ENCODE measurements at regions not wholly inside any gene's neighbourhood (a gene's known extent, or its start where the extent isn't known, plus 50 kb on each side); places are given as distances from the start of the nearest gene placed in this dataset.

DNA sequence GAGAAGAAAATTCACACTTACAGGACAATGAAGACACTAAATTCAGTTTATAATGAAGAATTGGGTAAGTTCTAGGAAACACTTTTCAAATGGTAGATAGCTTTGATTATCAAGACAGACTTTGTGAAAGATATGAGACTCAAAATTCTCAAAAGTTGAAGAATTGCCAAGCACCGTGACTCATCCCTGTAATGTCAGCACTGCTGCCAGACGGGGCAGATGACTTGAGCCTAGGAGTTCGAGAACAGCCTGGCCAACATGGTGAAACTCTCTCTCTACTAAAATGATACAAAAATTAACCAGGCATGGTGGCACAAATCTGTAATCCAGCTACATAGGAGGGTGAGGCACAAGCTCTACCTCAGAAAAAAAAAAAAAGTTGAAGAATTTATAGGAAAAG is 1820.1 kb upstream of the LRRTM1 start:
- Mint-ChIP-seq H3K36me3 (no peaks in the 10 kb centered on the region), H3K27me3 (no peaks in the 10 kb centered on the region), H3K4me1 (ENCODE audit: unreplicated experiment) (peaks cover 13% of the 10 kb centered on the region), H3K27ac (no peak overlapping the region), H3K9me3 (peaks cover 10% of the 10 kb centered on the region), H3K4me3 (no peak overlapping the region)
- no peak for TF ChIP-seq CTCF (conservative IDR thresholded peaks at IDR 0.05)
- no peak for DNase-seq (ENCODE audit: extremely low spot score, unreplicated experiment)

DNA sequence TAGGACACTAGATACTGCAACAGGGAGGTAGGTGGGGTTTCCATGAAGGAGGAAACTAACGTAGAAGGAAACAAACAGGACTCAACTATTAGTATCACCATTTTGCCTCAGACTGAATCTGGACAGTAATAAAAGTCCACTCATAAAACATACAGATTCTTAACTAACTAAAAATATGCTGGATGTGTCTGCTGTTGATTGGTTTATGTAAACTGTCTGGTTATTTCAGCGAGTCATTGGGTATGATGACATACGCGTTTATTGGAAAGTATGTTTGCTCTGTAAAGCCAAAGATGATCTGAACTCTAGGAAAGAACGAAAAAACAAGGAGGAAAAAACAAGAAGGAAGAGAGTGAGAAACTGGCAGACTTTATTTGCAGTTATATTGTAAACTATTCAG is 1816.1 kb upstream of the LRRTM1 start:
- Mint-ChIP-seq H3K4me1 (ENCODE audit: unreplicated experiment) (peaks cover 13% of the 10 kb centered on the region), H3K36me3 (no peaks in the 10 kb centered on the region), H3K4me3 (no peak overlapping the region), H3K27ac (no peak overlapping the region), H3K27me3 (peaks cover 4% of the 10 kb centered on the region), H3K9me3 (no peaks in the 10 kb centered on the region)
- TF ChIP-seq CTCF (conservative IDR thresholded peaks at IDR 0.05) = no peak
- no peak for DNase-seq (ENCODE audit: extremely low spot score, unreplicated experiment)

GRCh38 chr2:82120115-82120514 is 1815.6 kb upstream of the LRRTM1 start:
- DNase-seq (ENCODE audit: extremely low spot score, unreplicated experiment) = no peak
- H3K36me3 Mint-ChIP-seq = no peaks in the 10 kb centered on the region
- H3K4me3 Mint-ChIP-seq = no peak overlapping the region
- no peaks in the 10 kb centered on the region for H3K9me3 Mint-ChIP-seq
- H3K27me3 Mint-ChIP-seq = peaks cover 4% of the 10 kb centered on the region
- no peak for TF ChIP-seq CTCF (conservative IDR thresholded peaks at IDR 0.05)
- no peak overlapping the region for H3K27ac Mint-ChIP-seq
- H3K4me1 Mint-ChIP-seq (ENCODE audit: unreplicated experiment) = peaks cover 13% of the 10 kb centered on the region

- Mint-ChIP-seq H3K4me3 (no peak overlapping the region), H3K36me3 (no peaks in the 10 kb centered on the region), H3K27me3 (no peaks in the 10 kb centered on the region), H3K4me1 (ENCODE audit: unreplicated experiment) (no peaks in the 10 kb centered on the region), H3K9me3 (peaks cover 8% of the 10 kb centered on the region), H3K27ac (no peak overlapping the region)
- no peak for TF ChIP-seq CTCF (conservative IDR thresholded peaks at IDR 0.05)
- no peak for DNase-seq (ENCODE audit: extremely low spot score, unreplicated experiment)
These were observed 1804.9 kb upstream of the LRRTM1 start for GRCh38 chr2:82109418-82109817.

DNA sequence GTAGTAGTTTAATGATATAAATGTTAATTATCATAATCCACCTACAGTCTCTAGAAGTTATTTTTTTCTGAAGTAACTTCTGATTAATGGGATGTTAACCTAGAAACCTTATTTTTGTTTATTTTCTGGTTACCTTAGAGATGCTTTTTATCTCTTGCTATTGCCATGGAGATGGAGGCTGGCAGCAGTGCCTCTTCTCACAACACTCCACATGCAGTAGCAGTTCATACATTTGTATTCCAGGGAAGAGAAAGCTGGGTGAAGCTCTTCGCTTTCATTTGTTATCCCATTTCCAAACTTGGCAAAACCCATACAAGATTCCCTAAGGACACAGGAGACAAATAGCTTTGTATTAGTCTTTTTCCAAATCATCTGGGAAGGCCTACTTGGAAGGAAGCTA is 1794.1 kb upstream of the LRRTM1 start:
- H3K9me3 Mint-ChIP-seq = no peaks in the 10 kb centered on the region
- no peak overlapping the region for H3K4me3 Mint-ChIP-seq
- no peak for DNase-seq (ENCODE audit: extremely low spot score, unreplicated experiment)
- no peaks in the 10 kb centered on the region for H3K4me1 Mint-ChIP-seq (ENCODE audit: unreplicated experiment)
- no peak for TF ChIP-seq CTCF (conservative IDR thresholded peaks at IDR 0.05)
- H3K27me3 Mint-ChIP-seq = peaks cover 4% of the 10 kb centered on the region
- no peak overlapping the region for H3K27ac Mint-ChIP-seq
- no peaks in the 10 kb centered on the region for H3K36me3 Mint-ChIP-seq

GRCh38 chr2:82089518-82089917 is 1785.0 kb upstream of the LRRTM1 start:
- Mint-ChIP-seq H3K36me3 (no peaks in the 10 kb centered on the region), H3K27me3 (no peaks in the 10 kb centered on the region), H3K9me3 (peaks cover 6% of the 10 kb centered on the region), H3K4me1 (ENCODE audit: unreplicated experiment) (no peaks in the 10 kb centered on the region), H3K27ac (no peak overlapping the region), H3K4me3 (no peak overlapping the region)
- DNase-seq (ENCODE audit: extremely low spot score, unreplicated experiment) = no peak
- TF ChIP-seq CTCF (conservative IDR thresholded peaks at IDR 0.05) = no peak
